Common myeloid progenitor, CD34-positive (primary cell): ENCODE measurements at regions not wholly inside any gene's neighbourhood (a gene's known extent, or its start where the extent isn't known, plus 50 kb on each side); places are given as distances from the start of the nearest gene placed in this dataset.

Source experiments
- CTCF ChIA-PET: fragments of 350-600 bp; sonication (Branson Sonifier 250); formaldehyde crosslinking; loops from one replicate; lab custom pipeline; 2021; ENCODE audit warnings: antibody characterized with exemption; lab: Charles Lee
- POLR2A ChIA-PET: fragments of 350-600 bp; sonication (Branson Sonifier 250); formaldehyde crosslinking; loops from one replicate; lab custom pipeline; 2021; ENCODE audit warnings: antibody characterized with exemption; lab: Charles Lee
- DNase-seq, 3 donors: peaks; one replicate each; pipeline versions ENCODE4 v3.0.0 to v3.0.0-alpha.2; 2013
- H3K27ac ChIP-seq, 2 experiments: 1 replicate in 1 of 2; 2 replicates in 1 of 2; pipeline ENCODE4 v1.7.0; 2013; ENCODE audit warnings: inconsistent platforms in 2 of 2, low read length in 2 of 2, mild to moderate bottlenecking in 2 of 2, low read depth in 1 of 2, moderate library complexity in 1 of 2; ENCODE audit not compliant: severe bottlenecking in 2 of 2, insufficient read depth in 1 of 2, poor library complexity in 1 of 2
- H3K27me3 ChIP-seq, 5 experiments: replicated peaks in 2 of 5; 1 replicate in 3 of 5; 2 replicates in 2 of 5; pipeline versions ENCODE4 v1.6.1 to v1.7.0; 2013; ENCODE audit warnings: low read length in 4 of 5, mild to moderate bottlenecking in 2 of 5, moderate library complexity in 2 of 5, inconsistent platforms in 1 of 5; ENCODE audit not compliant: insufficient read depth in 5 of 5, control insufficient read depth in 4 of 5
- H3K36me3 ChIP-seq, 4 experiments: 1 replicate in 2 of 4; 2 replicates in 2 of 4; pipeline versions ENCODE4 v1.6.1 to v1.7.0; 2013; ENCODE audit warnings: low read length in 3 of 4, control low read depth in 1 of 4, mild to moderate bottlenecking in 1 of 4; ENCODE audit not compliant: control insufficient read depth in 4 of 4, insufficient read depth in 4 of 4
- H3K4me1 ChIP-seq, 4 experiments: 1 replicate in 3 of 4; 2 replicates in 1 of 4; pipeline versions ENCODE4 v1.6.1 to v1.7.1; 2013; ENCODE audit warnings: low read length in 3 of 4, mild to moderate bottlenecking in 3 of 4, control low read depth in 1 of 4, inconsistent platforms in 1 of 4, moderate library complexity in 1 of 4; ENCODE audit not compliant: control insufficient read depth in 4 of 4, insufficient read depth in 4 of 4; ENCODE audit errors: control extremely low read depth in 1 of 4
- H3K4me3 ChIP-seq, 7 experiments: 1 replicate in 4 of 7; 2 replicates in 3 of 7; pipeline versions ENCODE4 v1.5.1 to v1.7.0; 2013; ENCODE audit warnings: mild to moderate bottlenecking in 7 of 7, low read length in 6 of 7, moderate library complexity in 6 of 7, inconsistent platforms in 2 of 7, low read depth in 2 of 7, control low read depth in 1 of 7; ENCODE audit not compliant: insufficient read depth in 4 of 7, control insufficient read depth in 1 of 7; ENCODE audit errors: extremely low read depth in 1 of 7
- H3K9me3 ChIP-seq, 5 experiments: 1 replicate in 4 of 5; 2 replicates in 1 of 5; pipeline versions ENCODE4 v1.6.1 to v1.7.1; 2013; ENCODE audit warnings: low read length in 4 of 5, mild to moderate bottlenecking in 2 of 5, inconsistent platforms in 1 of 5, low read depth in 1 of 5, moderate library complexity in 1 of 5; ENCODE audit not compliant: control insufficient read depth in 4 of 5, insufficient read depth in 2 of 5; ENCODE audit errors: control extremely low read depth in 1 of 5
- WGBS: methylation state at CpG from one replicate; pipeline ENCODE4 v1.1.5; 2013; ENCODE audit not compliant: insufficient coverage; 5-methylcytosine and 5-hydroxymethylcytosine counted together

DNA sequence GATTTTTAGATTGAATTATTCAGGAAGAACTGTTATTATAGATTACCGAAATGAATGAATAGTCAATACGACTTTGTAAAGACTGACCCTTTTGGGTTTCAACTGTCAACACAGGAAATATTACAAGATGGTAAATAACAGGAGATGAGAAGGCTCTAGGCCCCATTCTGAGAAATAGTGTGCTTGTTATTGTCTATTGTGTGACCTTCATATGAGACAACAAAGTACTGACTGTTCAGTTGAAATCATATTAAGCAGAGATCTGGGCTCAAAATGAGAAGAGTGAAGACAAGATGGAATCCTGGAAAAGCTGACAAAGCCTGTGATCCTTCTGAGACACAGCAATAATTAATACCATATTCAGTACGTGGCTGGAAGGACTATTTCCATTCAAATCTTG, 503.8 kb downstream of the INHBA start:
- Histone ChIP-seq H3K9me3 (no peaks in the 10 kb centered on the region), H3K36me3 (no peaks in the 10 kb centered on the region), H3K27ac (no peak overlapping the region), H3K4me1 (no peaks in the 10 kb centered on the region), H3K4me3 (no peak overlapping the region), H3K27me3 (no peaks in the 10 kb centered on the region)
- DNase-seq, result no peak
- POLR2A ChIA-PET, result no interaction called here
- CTCF ChIA-PET, result no interaction called here
- 80% methylated on average over 1 of the region's 3 CpGs for WGBS

DNA sequence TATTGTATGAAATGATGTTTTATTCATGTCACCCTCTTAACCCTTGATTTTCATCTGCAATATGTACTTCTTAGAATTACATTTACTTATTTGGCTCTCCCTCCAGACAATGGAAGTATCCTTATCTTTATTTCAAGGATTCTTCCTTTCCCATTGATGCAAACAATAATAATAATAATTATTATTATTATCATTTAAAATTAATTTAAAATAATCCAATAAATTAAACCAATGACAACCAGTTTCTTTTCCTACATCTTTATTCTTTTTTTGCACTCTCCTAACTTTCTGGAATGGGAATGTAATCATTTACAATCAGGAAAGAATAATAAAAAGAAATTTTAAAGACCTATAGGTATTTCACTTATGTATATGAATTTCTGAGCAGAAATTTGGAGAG, 504.4 kb downstream of the INHBA start:
- CTCF ChIA-PET, result no interaction called here

DNA sequence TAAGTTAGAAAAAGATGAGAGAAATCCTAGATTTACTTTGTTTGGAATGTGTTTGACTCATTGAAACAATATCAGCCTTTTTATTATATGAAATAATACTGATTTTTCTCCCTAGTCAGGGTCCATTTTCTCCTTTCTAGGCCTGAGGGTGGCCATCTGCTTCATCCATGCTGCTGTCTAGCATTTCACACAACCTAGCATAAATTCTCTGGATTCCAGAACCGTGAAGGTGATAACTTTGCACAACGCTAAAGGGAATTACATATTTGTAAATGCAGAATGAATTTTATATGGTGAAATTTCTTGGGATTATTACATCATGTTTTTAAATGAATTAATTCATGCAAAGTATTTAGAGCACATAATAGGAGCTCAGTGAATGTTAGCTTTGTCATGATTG, 505.1 kb downstream of the INHBA start:
- Histone ChIP-seq H3K27ac (no peak overlapping the region), H3K9me3 (no peaks in the 10 kb centered on the region), H3K27me3 (no peaks in the 10 kb centered on the region), H3K36me3 (no peaks in the 10 kb centered on the region), H3K4me1 (no peaks in the 10 kb centered on the region), H3K4me3 (no peak overlapping the region)
- no CpG with 5 or more reads among the region's 2 CpGs for WGBS
- DNase-seq, result no peak
- ChIA-PET CTCF (no interaction called here), POLR2A (no interaction called here)

More for the DNA sequence above, 504.4 kb downstream of the INHBA start:
- no peaks in the 10 kb centered on the region for H3K9me3 ChIP-seq
- no peak overlapping the region for H3K27ac ChIP-seq
- H3K27me3 ChIP-seq, result no peaks in the 10 kb centered on the region
- POLR2A ChIA-PET, result no interaction called here
- no peaks in the 10 kb centered on the region for H3K4me1 ChIP-seq
- no peaks in the 10 kb centered on the region for H3K36me3 ChIP-seq
- DNase-seq, result no peak
- no peak overlapping the region for H3K4me3 ChIP-seq

DNA sequence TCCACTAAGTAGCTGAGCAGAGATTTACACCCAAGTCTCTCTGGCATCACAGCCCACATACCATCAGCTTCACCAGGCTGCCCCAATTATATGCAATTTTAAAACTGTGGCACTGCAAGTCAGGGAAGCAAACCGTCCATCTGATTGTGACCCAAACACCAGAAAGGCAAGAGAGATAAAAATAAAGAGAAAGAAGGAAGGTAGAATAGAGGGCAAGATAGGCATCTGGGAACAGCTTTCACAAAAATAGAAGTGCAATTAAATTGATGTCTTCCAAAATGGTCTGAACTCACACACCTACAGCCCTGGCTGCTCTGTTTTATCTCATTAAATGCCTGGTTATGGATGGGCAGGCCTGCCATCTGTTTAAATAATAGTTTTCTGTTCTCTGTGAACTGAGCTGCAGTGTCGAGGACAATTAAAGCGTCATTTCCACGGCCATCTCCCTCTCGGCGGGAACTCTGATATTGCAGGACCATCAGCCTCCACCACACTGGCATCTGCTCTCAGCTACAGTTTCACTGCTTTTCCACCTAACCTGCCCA, 509.1 kb downstream of the INHBA start:
- 93% methylated on average over 5 of the region's 6 CpGs for WGBS
- POLR2A ChIA-PET, result no interaction called here

DNA sequence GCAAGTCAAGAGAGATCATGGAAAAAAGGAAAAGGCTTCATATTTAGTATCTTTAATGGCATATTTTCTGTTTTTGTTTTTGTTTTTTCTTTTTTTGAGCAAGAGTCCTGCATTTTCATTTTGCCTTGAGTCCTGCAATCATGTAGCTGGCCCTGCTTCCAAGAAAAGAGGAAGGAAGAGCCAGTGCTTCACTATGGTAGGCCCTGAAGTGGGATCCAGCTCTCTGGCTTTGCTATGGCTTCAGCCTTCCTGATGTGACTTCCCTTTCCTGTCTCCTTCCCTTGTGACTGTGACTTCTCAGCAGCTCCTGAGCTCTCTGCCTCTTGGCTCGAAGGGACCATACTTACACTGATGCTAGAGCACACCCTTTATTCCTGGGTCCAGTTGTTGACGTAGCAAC, 512.3 kb downstream of the INHBA start:
- no peaks in the 10 kb centered on the region for H3K9me3 ChIP-seq
- DNase-seq, result no peak
- WGBS, result no CpG with 5 or more reads among the region's 2 CpGs
- peaks cover 0 to 13% (median 0%) of the 10 kb centered on the region in 4 experiments for H3K4me1 ChIP-seq
- H3K36me3 ChIP-seq, result no peaks in the 10 kb centered on the region
- no peak overlapping the region for H3K27ac ChIP-seq
- no peaks in the 10 kb centered on the region for H3K27me3 ChIP-seq
- POLR2A ChIA-PET, result no interaction called here
- no peak overlapping the region for H3K4me3 ChIP-seq
- CTCF ChIA-PET, result no interaction called here

More for the DNA sequence above, 509.1 kb downstream of the INHBA start:
- H3K4me1 ChIP-seq, result peaks cover 0 to 13% (median 0%) of the 10 kb centered on the region in 4 experiments
- CTCF ChIA-PET, result no interaction called here
- no peak overlapping the region for H3K4me3 ChIP-seq
- no peaks in the 10 kb centered on the region for H3K9me3 ChIP-seq
- no peak for DNase-seq
- no peaks in the 10 kb centered on the region for H3K36me3 ChIP-seq
- no peak overlapping the region for H3K27ac ChIP-seq
- no peaks in the 10 kb centered on the region for H3K27me3 ChIP-seq

DNA sequence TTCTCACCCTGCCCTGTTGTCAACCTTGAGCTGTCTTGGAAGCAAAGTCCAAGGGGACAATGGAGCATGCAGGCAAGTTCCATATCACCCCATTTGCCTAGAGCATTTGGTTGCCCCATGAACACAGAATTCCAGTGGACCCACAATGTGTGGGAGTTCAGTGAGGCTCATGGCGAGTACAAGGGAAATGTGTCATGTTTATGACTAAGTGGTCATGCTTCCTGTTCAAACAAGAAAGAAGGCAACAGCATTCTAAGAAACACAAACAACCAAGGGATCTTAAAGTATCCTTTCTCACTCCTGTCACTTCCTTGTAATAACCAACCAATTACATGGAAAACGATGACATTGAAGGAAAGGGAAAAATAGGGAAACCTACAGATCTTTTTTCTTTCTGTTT, 513.0 kb downstream of the INHBA start:
- no peaks in the 10 kb centered on the region for H3K36me3 ChIP-seq
- ChIA-PET POLR2A (interaction anchor here (0.6 kb wide), 1 partner anchor 42 kb away, joined by 3 read pairs; no protein-coding TSS in a partner anchor), CTCF (no interaction called here)
- no peaks in the 10 kb centered on the region for H3K9me3 ChIP-seq
- no CpG with 5 or more reads among the region's 2 CpGs for WGBS
- peak in 1 of 3 donors; percentile 5 for DNase-seq
- H3K27me3 ChIP-seq, result no peaks in the 10 kb centered on the region
- H3K4me1 ChIP-seq, result peaks cover 0 to 13% (median 0%) of the 10 kb centered on the region in 4 experiments
- no peak overlapping the region for H3K27ac ChIP-seq
- no peak overlapping the region for H3K4me3 ChIP-seq

DNA sequence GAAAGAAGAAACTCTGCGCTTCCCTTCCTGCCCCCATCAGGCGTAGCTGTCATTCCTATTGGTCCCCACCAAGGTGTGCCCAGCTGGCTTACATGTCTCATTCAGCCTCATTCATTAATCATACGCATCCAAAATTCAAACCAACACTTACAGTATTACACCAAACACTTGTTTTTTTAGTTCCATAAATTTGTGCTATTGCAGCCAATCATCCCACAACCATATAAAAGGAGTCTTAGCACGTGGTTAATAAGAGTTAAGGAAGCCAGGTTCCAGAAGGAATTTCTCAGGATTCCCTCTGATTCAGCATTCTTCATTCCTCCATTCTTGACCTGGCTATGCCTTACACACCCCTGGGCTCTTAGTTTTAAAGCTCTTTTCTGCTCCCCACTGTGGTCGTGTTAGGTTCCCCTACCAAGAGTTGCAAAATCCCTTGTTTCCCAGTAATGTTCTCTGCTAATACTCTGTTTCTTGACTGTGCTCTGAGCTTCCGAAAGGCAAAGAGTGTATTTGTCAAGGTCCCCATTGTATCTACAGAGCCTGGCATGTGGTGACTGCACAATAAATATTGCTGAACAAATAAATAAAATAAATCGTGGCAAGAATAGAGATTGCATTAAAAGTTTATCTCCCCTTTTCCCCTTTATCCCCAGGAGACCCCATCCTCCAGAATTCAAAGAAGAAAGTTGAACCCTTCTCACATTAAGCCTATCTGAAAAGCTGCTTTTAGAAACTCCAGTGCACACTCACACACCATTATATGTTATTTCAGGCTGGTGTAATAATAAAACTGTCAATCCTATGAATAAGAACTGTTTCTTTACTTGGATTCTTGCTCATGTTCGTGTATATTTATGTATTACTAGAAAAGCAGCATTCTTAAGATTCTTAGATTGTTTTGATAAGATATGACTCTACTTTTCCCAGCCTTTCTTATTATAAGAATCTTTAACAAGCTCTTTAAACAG, 514.4 kb downstream of the INHBA start:
- no peak for DNase-seq
- Histone ChIP-seq H3K9me3 (no peaks in the 10 kb centered on the region), H3K4me1 (peaks cover 0 to 13% (median 0%) of the 10 kb centered on the region in 4 experiments), H3K4me3 (no peak overlapping the region), H3K27me3 (no peaks in the 10 kb centered on the region), H3K36me3 (no peaks in the 10 kb centered on the region), H3K27ac (no peak overlapping the region)
- WGBS, result 98% methylated on average over 5 of the region's 8 CpGs
- POLR2A ChIA-PET, result no interaction called here
- CTCF ChIA-PET, result interaction anchor here (1.1 kb wide), 1 partner anchor 26 kb away, joined by 4 read pairs; no protein-coding TSS in a partner anchor
